ENCODE measurements at regions not wholly inside any gene's neighbourhood (a gene's known extent, or its start where the extent isn't known, plus 50 kb on each side); places are given as distances from the start of the nearest gene placed in this dataset.

DNA sequence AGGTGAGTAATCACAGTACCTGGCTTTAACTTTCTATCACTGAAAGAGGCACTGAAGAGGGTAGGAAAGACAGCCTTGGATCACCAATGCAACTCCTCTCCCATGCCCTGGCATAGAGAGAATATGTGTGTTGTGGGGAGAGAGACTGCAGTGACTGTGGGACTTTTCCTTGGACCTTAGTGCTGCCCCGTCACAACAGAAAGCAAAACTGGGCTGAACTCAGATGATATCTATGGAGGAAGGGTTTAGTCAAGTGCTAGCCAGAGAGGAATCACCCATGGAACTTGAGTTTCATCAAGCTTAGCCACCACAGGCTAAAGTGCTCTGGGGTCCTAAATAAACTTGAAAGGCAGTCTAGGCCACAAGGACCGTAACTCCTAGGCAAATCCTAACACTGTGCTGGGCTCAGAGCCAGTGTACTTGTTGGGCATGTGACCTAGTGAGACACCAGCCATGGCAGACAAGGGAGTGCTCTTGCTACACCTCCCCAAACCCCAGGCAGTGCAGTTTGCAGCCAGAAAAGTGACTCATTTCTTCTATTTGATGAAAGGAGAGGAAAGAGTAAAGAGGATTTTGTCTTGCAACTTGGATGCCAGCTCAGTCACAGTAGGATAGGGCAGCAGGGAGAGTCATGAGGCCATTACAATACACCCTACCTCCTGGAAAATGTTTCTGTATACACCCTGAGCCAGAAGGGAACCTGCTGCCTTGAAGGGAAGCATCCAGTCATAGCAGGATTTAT is 105.8 kb upstream of the SPOPL start:
- TF ChIP-seq, protein P1, sequence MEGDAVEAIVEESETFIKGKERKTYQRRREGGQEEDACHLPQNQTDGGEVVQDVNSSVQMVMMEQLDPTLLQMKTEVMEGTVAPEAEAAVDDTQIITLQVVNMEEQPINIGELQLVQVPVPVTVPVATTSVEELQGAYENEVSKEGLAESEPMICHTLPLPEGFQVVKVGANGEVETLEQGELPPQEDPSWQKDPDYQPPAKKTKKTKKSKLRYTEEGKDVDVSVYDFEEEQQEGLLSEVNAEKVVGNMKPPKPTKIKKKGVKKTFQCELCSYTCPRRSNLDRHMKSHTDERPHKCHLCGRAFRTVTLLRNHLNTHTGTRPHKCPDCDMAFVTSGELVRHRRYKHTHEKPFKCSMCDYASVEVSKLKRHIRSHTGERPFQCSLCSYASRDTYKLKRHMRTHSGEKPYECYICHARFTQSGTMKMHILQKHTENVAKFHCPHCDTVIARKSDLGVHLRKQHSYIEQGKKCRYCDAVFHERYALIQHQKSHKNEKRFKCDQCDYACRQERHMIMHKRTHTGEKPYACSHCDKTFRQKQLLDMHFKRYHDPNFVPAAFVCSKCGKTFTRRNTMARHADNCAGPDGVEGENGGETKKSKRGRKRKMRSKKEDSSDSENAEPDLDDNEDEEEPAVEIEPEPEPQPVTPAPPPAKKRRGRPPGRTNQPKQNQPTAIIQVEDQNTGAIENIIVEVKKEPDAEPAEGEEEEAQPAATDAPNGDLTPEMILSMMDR (IDR thresholded peaks at IDR 0.05), result no peak
- TF ChIP-seq POLR2A (IDR thresholded peaks at IDR 0.05), result no peak

Measured in gastroesophageal sphincter (tissue), 3 donors.